DMS153 (cell line): ENCODE measurements at regions not wholly inside any gene's neighbourhood (a gene's known extent, or its start where the extent isn't known, plus 50 kb on each side); places are given as distances from the start of the nearest gene placed in this dataset.

ENCODE experiments used
- DNase-seq: peaks from one replicate; lab custom pipeline; 2025; lab: John Stamatoyannopoulos, UW

- no peak for DNase-seq
These were observed 216.7 kb downstream of the GRIN2B start for GRCh38 chr12:13764748-13765147.

DNA sequence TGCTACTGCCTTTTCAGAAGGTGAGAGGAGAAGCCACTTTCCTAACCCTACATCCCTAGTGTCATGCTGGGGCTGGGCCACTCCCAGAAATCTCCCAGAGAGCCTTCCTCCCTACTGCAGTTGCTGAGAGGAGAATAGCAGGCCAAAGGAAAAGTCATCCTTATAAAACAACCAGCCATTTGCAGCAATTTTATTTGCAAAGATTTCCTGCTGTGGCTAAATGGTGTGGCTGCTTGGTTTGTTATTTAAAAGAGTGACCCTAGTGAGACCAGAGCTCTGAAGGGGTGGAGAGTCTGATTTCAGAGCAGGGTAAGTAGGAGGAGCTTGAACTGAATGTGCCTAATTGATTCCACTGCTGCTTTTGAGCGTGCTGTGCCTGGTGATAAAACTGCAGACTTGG, 232.0 kb downstream of the GRIN2B start:
- no peak for DNase-seq

- DNase-seq, result no peak
These were observed 236.1 kb downstream of the GRIN2B start for GRCh38 chr12:13745111-13745860.

- DNase-seq, result no peak
These were observed 236.8 kb downstream of the GRIN2B start for GRCh38 chr12:13744561-13744960.

- DNase-seq, result no peak
These were observed 241.3 kb downstream of the GRIN2B start for GRCh38 chr12:13740149-13740545.

DNA sequence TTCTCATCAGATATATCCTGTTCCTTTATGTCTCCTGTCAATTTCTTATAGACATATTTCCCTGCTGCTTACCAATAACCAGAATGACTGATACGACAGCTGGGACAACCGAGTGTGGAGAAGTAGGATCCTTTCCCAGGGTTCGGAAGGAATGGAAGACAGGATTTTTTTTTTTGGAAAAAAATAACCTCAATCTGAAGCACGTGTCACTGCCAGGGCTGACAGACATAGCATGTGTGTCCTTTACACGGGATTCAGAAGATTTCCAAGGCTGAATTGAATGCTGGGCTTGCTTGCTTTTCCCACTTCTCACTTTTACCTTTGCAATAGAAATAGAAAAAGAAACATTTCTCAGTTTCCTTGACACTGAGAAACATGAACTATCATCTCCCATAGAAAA, 245.7 kb downstream of the GRIN2B start:
- DNase-seq, result no peak

DNA sequence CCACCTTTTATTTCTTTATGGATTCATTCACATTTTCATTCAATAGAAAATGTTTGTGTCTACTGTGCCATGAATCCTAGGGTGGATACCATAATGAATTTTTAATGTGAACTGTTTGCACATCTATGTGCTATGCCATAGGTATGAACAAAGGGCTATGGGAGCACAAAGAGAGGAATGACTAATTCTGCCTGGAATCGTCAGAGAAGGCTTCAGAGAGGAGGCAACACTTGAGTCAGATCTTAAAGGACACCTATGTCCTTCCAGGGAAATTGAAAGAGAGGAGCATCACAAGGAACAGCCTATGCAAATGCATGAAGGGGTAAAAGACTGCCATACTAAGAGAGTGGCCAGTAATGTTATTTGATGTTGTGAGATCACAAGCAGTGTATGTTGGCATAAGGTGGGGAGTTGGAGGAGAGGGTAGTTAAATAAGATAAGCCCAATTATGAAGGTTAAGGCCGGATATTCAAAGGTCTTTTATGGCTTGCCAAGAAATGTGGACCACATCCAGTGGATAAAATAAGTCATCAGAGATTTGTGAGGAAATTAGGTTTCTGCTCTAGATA, 246.7 kb downstream of the GRIN2B start:
- no peak for DNase-seq

DNA sequence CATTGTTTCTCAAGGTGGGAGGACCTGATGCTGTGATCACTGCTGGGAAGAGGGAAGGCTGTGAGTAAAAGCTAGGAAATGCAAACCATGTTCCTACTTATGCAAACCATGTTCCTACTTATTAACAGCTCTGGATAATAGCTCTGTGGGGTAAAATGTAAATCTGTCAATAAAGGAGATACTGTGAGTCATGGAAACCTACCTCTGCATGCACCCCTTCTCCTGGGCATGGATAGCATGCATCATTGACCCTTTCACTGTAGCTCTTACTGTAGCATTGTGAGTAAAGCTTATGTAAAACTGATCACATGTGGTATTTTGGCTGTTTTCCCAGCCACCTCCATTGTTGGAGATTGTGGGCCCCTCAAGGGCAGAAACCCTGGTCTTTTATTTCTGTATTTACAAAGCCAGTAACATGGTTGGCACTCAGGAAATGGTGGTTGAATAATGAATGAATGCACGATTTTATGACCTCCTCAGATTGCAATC, 253.7 kb downstream of the GRIN2B start:
- DNase-seq, result peak; percentile 100

DNA sequence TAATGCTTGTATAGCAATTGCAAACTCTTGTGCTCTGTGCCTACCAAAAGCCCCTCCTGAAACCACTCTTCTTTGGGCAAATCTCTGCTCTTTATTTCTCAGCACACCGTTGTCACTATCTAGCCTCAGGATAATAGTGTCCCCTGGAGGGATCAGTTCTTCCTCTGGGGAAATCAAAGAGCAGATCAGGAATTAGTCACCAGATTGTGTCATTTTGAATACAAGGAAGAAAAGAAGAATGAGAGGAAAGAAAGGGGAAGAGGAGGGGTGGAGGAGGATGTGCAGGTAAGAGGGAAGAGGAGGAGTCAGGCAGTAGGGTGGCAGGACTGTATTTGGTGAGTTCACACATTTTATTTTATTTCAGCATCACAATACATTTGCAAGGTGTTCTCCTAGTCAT, 256.4 kb downstream of the GRIN2B start:
- DNase-seq, result peak; percentile 17

DNA sequence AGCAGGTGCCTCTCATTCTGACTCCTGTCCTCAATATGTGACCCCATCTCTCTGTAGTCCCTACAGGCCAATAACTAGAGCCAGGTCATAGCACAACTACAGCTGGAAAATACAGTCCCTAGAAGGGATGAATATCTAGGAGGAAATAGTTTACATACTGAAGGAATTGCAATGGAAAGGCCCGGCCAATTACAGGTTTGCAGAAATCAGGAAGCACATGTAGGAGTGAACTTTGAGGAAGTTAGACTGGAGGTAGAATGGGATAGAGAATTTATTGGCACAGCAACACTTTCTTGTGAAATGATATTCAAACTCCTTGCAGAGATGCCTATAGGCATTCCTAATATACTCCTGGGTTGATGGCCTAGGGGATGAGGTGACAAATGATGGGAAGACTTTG, 257.3 kb downstream of the GRIN2B start:
- DNase-seq, result no peak

GRCh38 chr12:13719986-13720385, 261.4 kb downstream of the GRIN2B start:
- DNase-seq, result no peak

GRCh38 chr12:13718271-13718670, 263.1 kb downstream of the GRIN2B start:
- DNase-seq, result no peak

DNA sequence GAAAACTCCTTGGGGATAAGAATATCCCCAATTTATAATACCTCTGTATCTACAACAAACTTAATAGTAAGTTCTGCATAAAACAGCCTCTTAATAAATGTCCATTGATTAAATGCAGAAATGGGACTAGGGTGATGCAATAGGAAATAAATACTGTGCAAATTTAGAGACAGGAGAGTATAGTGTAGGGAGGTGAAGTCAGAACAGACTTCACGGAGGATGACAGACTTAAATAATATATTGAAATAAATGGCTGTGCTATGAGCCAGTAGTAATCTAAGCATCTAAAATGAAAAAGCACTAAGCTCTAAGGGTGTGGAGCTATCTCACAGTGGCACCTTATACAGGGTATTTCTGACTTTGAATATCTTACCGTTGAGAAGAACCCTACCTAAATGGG, 265.3 kb downstream of the GRIN2B start:
- DNase-seq, result no peak

GRCh38 chr12:13713556-13714410, 267.6 kb downstream of the GRIN2B start:
- peak; percentile 76 for DNase-seq

DNA sequence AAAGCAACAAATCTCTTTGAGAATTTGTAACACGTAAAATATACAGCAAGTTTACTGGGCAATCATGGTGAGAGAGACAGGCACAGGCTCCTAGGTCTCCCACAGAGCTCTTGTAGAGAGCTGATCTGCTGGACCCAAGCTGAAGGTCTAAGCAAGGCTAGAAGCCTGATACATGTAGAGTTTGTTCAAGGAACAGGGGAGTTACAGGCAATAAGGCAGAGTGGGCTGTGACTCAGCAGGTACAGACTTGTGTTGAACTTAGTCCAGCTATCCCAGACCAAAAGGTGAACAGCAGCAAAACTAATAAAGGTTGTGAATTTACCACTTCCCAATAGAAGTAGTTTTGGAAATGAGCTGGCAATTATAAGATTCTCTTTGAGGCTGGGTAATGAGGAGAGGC, 273.6 kb downstream of the GRIN2B start:
- DNase-seq, result no peak

DNA sequence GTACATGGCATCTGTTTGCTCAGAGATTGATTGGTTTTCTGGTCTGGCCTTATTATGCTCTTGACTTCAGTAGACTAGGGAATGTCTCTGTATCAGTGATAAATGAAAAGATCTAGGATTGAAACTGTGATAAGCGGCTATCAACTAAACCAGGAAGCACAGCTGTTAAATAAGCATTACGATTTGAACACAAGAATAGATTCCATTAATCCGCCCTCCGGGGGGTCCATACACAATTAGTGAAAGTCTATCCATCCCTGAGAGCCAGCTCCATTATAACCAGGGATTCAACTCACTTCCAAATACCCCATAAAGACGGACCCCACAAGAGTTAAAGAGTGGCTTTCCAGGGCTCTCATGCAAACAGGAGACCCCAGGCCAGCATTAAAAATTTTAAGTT, 279.0 kb downstream of the GRIN2B start:
- DNase-seq, result peak; percentile 75

DNA sequence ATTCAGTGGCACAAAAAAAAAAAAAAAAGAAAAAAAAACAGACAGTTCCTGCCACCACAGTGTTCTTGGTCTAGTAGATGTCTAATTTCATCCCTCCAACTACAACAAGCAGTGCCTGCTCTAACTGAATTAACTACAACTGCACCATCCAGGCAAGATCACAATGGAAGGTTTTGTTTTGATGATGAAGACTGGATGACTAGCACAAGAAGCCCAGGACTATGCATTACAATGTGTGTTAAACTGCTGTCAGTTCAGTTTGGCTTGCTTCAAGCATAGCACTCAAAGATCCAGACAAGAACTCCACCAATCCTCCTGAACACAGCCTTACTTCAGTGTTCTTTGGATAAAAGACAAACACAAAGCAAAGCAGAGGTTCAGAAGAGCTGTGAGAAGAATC, 279.9 kb downstream of the GRIN2B start:
- no peak for DNase-seq

DNA sequence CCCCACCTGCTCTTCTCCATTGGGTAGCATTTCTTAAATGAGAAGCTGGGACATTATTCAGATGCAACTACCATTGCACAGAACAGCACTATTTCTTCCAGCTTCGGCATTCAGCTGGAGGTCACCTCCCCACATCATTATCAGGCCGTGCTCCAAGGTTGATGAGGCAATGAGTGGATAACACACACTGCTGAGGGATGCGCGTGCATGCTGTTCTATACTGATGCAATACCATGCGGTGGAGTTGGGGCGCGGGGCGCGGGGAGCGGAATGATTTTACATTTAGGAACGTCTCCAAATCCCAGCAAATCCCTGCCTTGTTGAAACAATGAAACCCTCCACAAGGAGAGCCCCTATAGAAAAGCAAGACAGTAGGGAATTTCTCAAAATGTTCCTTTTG, 283.4 kb downstream of the GRIN2B start:
- no peak for DNase-seq

- no peak for DNase-seq
These were observed 285.6 kb downstream of the GRIN2B start for GRCh38 chr12:13695781-13696180.

DNA sequence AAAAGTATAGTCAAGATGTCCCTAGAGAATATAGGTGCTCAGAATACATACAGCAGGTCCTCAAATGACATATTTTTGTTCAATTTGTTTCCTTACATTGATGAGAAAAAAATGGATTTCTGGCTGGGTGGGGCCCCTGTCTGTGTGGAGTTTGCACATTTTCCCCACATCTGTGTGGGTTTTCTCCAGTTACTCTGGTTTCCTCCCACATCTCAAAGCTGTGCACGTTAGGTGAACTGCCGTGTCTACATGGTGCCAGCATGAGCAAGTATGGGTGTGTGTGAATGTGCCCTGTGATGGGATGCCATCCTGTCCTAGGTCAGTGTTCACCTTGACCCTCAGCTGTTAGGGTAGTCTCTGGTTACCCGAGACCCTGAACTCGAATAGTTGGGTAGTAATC, 289.1 kb downstream of the GRIN2B start:
- no peak for DNase-seq

GRCh38 chr12:13691598-13691997, 289.8 kb downstream of the GRIN2B start:
- DNase-seq, result no peak

DNA sequence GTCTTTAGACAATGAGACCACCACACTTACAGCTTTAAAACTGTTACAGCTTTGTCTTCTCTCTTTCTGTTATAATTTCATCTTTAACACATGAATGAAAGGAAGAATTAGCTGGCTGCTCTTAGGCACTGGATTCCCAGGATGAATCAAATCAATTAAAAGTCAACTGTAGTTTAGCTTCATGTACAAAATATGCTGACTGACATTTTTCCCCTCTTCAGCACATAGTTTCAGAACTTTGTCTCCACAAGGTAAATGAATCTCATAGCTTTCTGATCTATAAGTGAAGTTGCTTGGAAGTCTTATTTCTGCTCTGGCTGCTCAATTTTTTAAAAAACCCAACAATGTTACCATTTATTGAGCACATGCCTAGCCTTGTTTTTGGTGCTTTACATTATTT, 293.8 kb downstream of the GRIN2B start:
- no peak for DNase-seq

DNA sequence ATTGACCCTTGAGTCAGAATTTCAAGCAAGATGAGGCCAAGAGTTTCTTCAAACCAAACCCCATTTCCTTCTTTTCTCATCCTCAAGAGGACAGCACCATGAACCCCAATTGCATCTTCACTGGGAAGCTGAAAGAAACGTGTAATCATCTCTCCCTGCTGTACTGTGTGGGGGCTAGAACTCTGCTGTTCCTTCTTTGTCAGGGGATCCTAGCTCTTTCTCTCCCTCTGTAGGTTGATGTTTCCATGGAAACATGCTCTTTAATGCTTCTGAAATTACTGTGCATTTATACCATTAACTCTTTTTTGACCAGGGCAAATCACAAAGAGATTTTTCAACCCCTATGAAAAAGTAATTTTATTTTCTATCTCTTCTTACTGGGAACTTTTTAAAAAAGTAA, 295.1 kb downstream of the GRIN2B start:
- no peak for DNase-seq
